ENCODE measurements at regions not wholly inside any gene's neighbourhood (a gene's known extent, or its start where the extent isn't known, plus 50 kb on each side); places are given as distances from the start of the nearest gene placed in this dataset.
"Not testable (repeated sequence)": the region's sequence is repeated elsewhere in the genome, so short reads cannot be mapped to it uniquely, and the experiment has no call there.

GRCh38 chr13:70795484-70795883 lies 687.2 kb upstream of the KLHL1 start:
- DNase-seq (ENCODE audit: low read depth, low spot score): no peak

GRCh38 chr13:70792121-70792520 lies 683.9 kb upstream of the KLHL1 start:
- no peak for DNase-seq (ENCODE audit: low read depth, low spot score)

- DNase-seq (ENCODE audit: low read depth, low spot score): no peak
Observed at GRCh38 chr13:70789751-70790150, 681.5 kb upstream of the KLHL1 start.

GRCh38 chr13:70788074-70788473 lies 679.8 kb upstream of the KLHL1 start:
- no peak for DNase-seq (ENCODE audit: low read depth, low spot score)

GRCh38 chr13:70784207-70784989 lies 676.1 kb upstream of the KLHL1 start:
- DNase-seq (ENCODE audit: low read depth, low spot score): no peak

- DNase-seq (ENCODE audit: low read depth, low spot score): no peak
Observed at GRCh38 chr13:70769817-70770216, 661.6 kb upstream of the KLHL1 start.

- DNase-seq (ENCODE audit: low read depth, low spot score): no peak
Observed at GRCh38 chr13:70758932-70759331, 650.7 kb upstream of the KLHL1 start.

GRCh38 chr13:70756088-70756487 lies 647.8 kb upstream of the KLHL1 start:
- no peak for DNase-seq (ENCODE audit: low read depth, low spot score)

GRCh38 chr13:70755456-70755855 lies 647.2 kb upstream of the KLHL1 start:
- no peak for DNase-seq (ENCODE audit: low read depth, low spot score)

- no peak for DNase-seq (ENCODE audit: low read depth, low spot score)
Observed at GRCh38 chr13:70747262-70747661, 639.0 kb upstream of the KLHL1 start.

- not testable (repeated sequence) for DNase-seq (ENCODE audit: low read depth, low spot score)
Observed at GRCh38 chr13:70746469-70746868, 638.2 kb upstream of the KLHL1 start.

- DNase-seq (ENCODE audit: low read depth, low spot score): no peak
Observed at GRCh38 chr13:70736622-70737317, 628.5 kb upstream of the KLHL1 start.

- no peak for DNase-seq (ENCODE audit: low read depth, low spot score)
Observed at GRCh38 chr13:70732611-70733010, 624.4 kb upstream of the KLHL1 start.

GRCh38 chr13:70729369-70729768 lies 621.1 kb upstream of the KLHL1 start:
- DNase-seq (ENCODE audit: low read depth, low spot score): no peak

- peak; percentile 3 for DNase-seq (ENCODE audit: low read depth, low spot score)
Observed at GRCh38 chr13:70723732-70724131, 615.5 kb upstream of the KLHL1 start.

GRCh38 chr13:70720386-70720785 lies 612.1 kb upstream of the KLHL1 start:
- no peak for DNase-seq (ENCODE audit: low read depth, low spot score)

GRCh38 chr13:70714993-70715392 lies 606.7 kb upstream of the KLHL1 start:
- no peak for DNase-seq (ENCODE audit: low read depth, low spot score)

- no peak for DNase-seq (ENCODE audit: low read depth, low spot score)
Observed at GRCh38 chr13:70708775-70709174, 600.5 kb upstream of the KLHL1 start.

- DNase-seq (ENCODE audit: low read depth, low spot score): no peak
Observed at GRCh38 chr13:70703755-70704154, 595.5 kb upstream of the KLHL1 start.

- no peak for DNase-seq (ENCODE audit: low read depth, low spot score)
Observed at GRCh38 chr13:70694996-70695715, 586.9 kb upstream of the KLHL1 start.

- DNase-seq (ENCODE audit: low read depth, low spot score): no peak
Observed at GRCh38 chr13:70668983-70669382, 560.7 kb upstream of the KLHL1 start.

GRCh38 chr13:70668293-70668692 lies 560.0 kb upstream of the KLHL1 start:
- DNase-seq (ENCODE audit: low read depth, low spot score): no peak
